Spleen (tissue), 7 donors: ENCODE measurements at regions not wholly inside any gene's neighbourhood (a gene's known extent, or its start where the extent isn't known, plus 50 kb on each side); places are given as distances from the start of the nearest gene placed in this dataset.

Experiments
- CTCF ChIP-seq, 11 experiments: fragments of 200-600 bp in 7 of 11; fragments of 450-650 bp in 4 of 11; sonication (generic) in 4 of 11; IDR thresholded peaks in 8 of 11; conservative IDR thresholded peaks in 3 of 11; 1 replicate in 7 of 11; 2 replicates in 4 of 11; pipeline versions ENCODE4 v1.4.0 to v1.8.0; 2016 to 2021; ENCODE audit warnings: antibody characterized with exemption in 11 of 11, inconsistent platforms in 4 of 11, mild to moderate bottlenecking in 1 of 11
- POLR2A ChIP-seq, 3 donors: fragments of 450-650 bp; IDR thresholded peaks; one replicate each; pipeline ENCODE4 v1.5.1; 2017; ENCODE audit warnings: antibody characterized with exemption in 3 of 3, mild to moderate bottlenecking in 1 of 3
- POLR2AphosphoS5 ChIP-seq, 3 donors: sonication (generic); formaldehyde crosslinking; IDR thresholded peaks; one replicate each; pipeline ENCODE4 v1.5.1; 2017; ENCODE audit warnings: antibody characterized with exemption in 3 of 3
- donor health status: DM: no; HTN: no; CAD: no; lungs with moderate emphysema.
- donor health status: DM: no; HTN: no; CAD: no.
- donor health status: DM: no; HTN: no; CAD: no.

DNA sequence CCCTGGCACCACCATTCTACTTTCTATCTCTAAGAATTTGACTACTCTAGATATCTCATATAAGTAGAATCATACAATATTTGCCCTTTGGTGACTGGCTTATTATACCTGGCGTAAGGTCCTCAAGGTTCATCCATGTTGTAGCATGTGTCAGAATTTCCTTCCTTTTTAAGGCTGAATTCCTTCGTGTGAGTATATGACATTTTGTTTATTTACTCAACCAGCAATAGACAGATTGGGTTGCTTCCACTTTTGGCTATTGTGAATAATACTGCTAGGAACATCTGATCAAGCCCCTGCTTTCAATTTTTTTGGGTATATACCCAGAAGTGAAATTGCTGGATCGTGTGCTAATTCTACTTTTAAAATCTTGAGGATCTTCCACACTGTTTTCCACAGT is 232.8 kb upstream of the MCHR2 start:
- no peak for TF ChIP-seq CTCF (IDR thresholded peaks at IDR 0.05 in 8 of 11, conservative IDR thresholded peaks at IDR 0.05 in 3 of 11)
- no peak for TF ChIP-seq POLR2A (IDR thresholded peaks at IDR 0.05)
- TF ChIP-seq POLR2AphosphoS5 (IDR thresholded peaks at IDR 0.05) = no peak
